Adrenal gland (tissue), 5 donors: ENCODE measurements at regions not wholly inside any gene's neighbourhood (a gene's known extent, or its start where the extent isn't known, plus 50 kb on each side); places are given as distances from the start of the nearest gene placed in this dataset.

Experiments used
- POLR2A ChIP-seq, 2 donors: fragments of 450-650 bp; IDR thresholded peaks; one replicate each; pipeline ENCODE4 v1.6.1; 2017; ENCODE audit warnings: antibody characterized with exemption in 2 of 2, mild to moderate bottlenecking in 2 of 2, moderate library complexity in 1 of 2
- TF ChIP-seq, protein P1 (sequence below), 6 experiments: fragments of 450-650 bp in 4 of 6; fragments of 200-600 bp in 2 of 6; sonication (generic) in 1 of 6; IDR thresholded peaks; 1 replicate in 5 of 6; 2 replicates in 1 of 6; pipeline versions ENCODE4 v1.5.1 to v1.8.0; 2016 to 2021; ENCODE audit warnings: antibody characterized with exemption in 6 of 6, mild to moderate bottlenecking in 2 of 6, moderate library complexity in 1 of 6
- donor health status: DM: no; HTN: no; CAD: no.

DNA sequence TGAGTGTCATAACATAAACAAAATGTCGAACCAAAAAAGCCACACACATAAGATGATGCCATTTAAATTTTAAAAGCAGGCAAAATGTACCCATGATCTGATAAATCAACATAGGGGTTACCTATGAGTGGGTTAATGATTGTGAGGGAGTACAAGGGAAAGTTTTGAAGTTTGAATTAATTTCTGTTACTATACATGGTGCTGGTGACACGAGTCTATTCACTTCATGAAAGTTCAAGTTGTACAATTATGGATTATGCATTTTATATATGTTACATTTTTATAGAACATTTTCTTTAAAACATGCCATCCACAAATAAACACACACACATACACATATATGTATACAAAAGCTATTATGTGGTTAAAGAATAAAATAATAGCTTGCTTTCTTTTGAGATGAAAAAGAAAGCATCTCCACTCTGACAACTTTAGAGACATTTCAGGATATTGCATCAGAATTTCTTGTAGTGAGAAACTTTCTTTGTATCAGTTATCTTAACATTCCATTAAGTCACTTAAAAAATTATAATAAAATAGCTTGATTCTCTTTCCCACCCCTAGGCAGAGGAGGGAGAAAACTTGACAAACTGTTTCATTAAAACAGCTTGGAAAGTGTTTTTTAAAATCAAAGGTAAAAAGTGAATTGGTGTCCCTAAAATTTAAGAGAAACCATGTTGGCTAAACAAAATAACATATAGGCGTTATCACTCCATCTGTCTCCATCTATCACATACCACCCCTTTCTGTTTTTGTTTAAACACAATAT, 891.8 kb upstream of the NDST4 start:
- TF ChIP-seq, protein P1, sequence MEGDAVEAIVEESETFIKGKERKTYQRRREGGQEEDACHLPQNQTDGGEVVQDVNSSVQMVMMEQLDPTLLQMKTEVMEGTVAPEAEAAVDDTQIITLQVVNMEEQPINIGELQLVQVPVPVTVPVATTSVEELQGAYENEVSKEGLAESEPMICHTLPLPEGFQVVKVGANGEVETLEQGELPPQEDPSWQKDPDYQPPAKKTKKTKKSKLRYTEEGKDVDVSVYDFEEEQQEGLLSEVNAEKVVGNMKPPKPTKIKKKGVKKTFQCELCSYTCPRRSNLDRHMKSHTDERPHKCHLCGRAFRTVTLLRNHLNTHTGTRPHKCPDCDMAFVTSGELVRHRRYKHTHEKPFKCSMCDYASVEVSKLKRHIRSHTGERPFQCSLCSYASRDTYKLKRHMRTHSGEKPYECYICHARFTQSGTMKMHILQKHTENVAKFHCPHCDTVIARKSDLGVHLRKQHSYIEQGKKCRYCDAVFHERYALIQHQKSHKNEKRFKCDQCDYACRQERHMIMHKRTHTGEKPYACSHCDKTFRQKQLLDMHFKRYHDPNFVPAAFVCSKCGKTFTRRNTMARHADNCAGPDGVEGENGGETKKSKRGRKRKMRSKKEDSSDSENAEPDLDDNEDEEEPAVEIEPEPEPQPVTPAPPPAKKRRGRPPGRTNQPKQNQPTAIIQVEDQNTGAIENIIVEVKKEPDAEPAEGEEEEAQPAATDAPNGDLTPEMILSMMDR (IDR thresholded peaks at IDR 0.05): no peak
- no peak for TF ChIP-seq POLR2A (IDR thresholded peaks at IDR 0.05)
